Liver (tissue), 3 donors: ENCODE measurements at regions not wholly inside any gene's neighbourhood (a gene's known extent, or its start where the extent isn't known, plus 50 kb on each side); places are given as distances from the start of the nearest gene placed in this dataset.

Experiments used
- CTCF ChIP-seq: fragments of 150-350 bp; IDR thresholded peaks from 2 replicates; pipeline ENCODE4 v1.5.1; 2017; ENCODE audit warnings: improper control_type of control experiment, low read depth, low read length; ENCODE audit not compliant: missing input control
- EGR1 ChIP-seq, 2 donors: IDR thresholded peaks; 2 replicates each; pipeline ENCODE4 v1.6.1; 2016 to 2018; ENCODE audit warnings: antibody characterized with exemption in 2 of 2, low read depth in 2 of 2
- TF ChIP-seq, protein P1 (sequence below): IDR thresholded peaks from 2 replicates; pipeline ENCODE4 v1.6.1; 2016; ENCODE audit warnings: antibody characterized with exemption
- donor health status: healthy.
- donor health status: healthy.

DNA sequence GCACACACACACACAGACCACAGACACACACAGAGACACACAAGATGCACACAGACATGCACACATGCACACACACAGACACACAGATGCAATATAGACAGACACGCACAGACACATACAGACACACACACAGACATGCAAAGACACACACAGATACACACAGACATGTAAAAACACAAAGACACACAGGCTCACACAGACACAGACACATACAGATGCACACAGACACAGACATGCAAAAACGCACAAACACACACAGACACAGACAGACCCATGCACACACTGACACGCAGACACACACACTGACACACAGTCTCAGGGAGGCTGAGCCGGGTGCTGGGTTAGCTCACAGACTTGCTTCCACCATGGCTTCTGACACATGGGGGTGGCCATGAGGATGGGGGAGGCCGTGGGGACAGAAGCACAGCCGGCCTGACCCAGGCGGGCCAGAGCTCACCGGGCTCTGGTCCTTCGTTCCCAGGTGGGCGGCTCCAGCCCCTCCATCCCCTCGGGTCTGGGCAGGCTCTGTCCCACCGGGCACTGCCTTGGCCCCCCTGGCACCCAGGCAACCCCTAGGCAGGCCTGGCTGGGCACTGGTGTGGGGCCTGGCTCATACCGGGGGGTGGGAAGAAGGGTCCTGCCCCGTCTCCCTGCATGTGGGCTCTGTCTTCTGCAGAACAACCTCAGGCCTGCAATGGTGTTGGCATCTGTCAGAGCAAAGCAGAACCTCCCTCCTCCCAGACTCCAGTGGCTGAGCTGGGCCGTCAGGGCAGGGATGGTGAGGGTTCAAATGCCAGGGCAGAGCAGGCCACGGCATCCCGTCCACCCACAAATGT, 1489.5 kb downstream of the BRD1 start:
- TF ChIP-seq, protein P1, sequence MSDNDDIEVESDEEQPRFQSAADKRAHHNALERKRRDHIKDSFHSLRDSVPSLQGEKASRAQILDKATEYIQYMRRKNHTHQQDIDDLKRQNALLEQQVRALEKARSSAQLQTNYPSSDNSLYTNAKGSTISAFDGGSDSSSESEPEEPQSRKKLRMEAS = no peak
- TF ChIP-seq CTCF (no peak), EGR1 (IDR thresholded peaks at IDR 0.05; ENCODE audit: low read depth in 2 of 2) (no peak)
